ENCODE measurements at regions not wholly inside any gene's neighbourhood (a gene's known extent, or its start where the extent isn't known, plus 50 kb on each side); places are given as distances from the start of the nearest gene placed in this dataset.

DNA sequence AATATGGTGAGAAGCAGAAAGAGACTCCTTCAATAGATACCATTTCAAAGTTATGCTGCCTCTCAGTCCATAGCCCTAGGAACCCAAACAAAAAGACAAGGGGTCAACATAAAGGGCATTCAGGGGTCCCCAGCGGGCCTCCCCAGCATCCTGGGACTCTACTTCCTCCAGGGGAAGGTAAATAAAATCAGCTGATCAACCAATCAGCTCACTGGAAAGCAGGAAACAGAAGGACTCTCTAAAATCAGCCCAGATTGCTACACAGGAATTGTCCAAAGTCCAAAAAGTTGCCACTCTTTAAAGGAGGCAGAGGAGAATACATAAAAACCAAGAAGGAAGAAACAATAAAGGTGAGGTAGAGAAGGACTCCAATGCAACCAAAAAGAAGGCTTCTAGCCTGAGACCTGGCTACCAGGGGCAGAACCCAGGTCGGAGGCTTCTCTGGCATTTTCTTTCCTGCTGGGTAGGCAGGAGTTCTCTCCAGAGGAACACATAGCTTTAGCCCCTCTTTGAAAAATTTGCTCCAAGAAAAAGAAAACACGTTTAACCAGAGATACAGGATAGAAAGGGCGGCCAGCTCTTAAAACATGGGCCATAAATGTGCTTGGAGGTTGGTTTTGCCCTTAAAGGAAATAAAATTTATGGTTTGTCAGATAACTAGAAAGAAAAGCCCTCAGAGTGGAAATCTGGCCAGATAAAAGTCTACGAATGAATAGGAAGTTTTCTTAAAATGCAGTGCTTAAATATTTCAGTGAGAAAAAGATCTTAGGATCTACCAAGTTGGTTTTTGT lies 404.6 kb downstream of the SOX9 start:
- ChIA-PET POLR2A (no interaction called here), CTCF (no interaction called here)
- H3K9me3 Mint-ChIP-seq (ENCODE audit: unreplicated experiment), result no peaks in the 10 kb centered on the region
- no peaks in the 10 kb centered on the region for H3K27me3 Mint-ChIP-seq (ENCODE audit: insufficient read depth, unreplicated experiment)
- TF ChIP-seq, protein P1, sequence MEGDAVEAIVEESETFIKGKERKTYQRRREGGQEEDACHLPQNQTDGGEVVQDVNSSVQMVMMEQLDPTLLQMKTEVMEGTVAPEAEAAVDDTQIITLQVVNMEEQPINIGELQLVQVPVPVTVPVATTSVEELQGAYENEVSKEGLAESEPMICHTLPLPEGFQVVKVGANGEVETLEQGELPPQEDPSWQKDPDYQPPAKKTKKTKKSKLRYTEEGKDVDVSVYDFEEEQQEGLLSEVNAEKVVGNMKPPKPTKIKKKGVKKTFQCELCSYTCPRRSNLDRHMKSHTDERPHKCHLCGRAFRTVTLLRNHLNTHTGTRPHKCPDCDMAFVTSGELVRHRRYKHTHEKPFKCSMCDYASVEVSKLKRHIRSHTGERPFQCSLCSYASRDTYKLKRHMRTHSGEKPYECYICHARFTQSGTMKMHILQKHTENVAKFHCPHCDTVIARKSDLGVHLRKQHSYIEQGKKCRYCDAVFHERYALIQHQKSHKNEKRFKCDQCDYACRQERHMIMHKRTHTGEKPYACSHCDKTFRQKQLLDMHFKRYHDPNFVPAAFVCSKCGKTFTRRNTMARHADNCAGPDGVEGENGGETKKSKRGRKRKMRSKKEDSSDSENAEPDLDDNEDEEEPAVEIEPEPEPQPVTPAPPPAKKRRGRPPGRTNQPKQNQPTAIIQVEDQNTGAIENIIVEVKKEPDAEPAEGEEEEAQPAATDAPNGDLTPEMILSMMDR (IDR thresholded peaks at IDR 0.05; ENCODE audit: unreplicated experiment), result no peak
- no peak for DNase-seq (ENCODE audit: unreplicated experiment)
- intact Hi-C loops (cut with micrococcal nuclease), result no loop called here
- no TSS peak for BruUV-seq (replicated peaks)
- H3K4me1 Mint-ChIP-seq (ENCODE audit: insufficient read depth, unreplicated experiment), result peaks cover 39% of the 10 kb centered on the region
- H3K36me3 Mint-ChIP-seq (ENCODE audit: insufficient read depth, unreplicated experiment), result peaks cover 47% of the 10 kb centered on the region
- peak overlapping the region; percentile 14 for H3K27ac Mint-ChIP-seq (ENCODE audit: low read depth, unreplicated experiment)
- H3K4me3 Mint-ChIP-seq (ENCODE audit: unreplicated experiment), result no peak overlapping the region

DNA sequence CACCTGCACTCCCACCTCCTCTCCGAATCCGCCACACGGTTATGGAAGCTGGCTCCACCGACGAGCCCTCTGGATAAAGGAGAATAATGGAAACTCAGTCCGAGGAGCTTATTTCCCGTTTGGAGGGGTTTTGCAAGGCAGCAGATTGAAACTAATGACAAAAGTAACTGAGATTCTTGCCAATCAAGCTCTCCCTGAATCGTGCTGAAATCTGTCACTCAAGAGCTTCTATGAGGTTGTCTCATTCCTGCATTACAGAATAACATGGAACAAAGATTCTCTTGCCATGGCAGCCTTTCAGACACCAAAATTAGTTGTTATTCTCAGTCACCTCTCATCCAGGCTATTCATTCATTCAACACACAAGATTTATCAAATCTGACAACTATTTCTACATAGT lies 405.9 kb downstream of the SOX9 start:
- no peak for DNase-seq (ENCODE audit: unreplicated experiment)
- Mint-ChIP-seq H3K9me3 (ENCODE audit: unreplicated experiment) (no peaks in the 10 kb centered on the region), H3K27me3 (ENCODE audit: insufficient read depth, unreplicated experiment) (no peaks in the 10 kb centered on the region), H3K4me3 (ENCODE audit: unreplicated experiment) (no peak overlapping the region), H3K27ac (ENCODE audit: low read depth, unreplicated experiment) (no peak overlapping the region), H3K4me1 (ENCODE audit: insufficient read depth, unreplicated experiment) (peaks cover 42% of the 10 kb centered on the region), H3K36me3 (ENCODE audit: insufficient read depth, unreplicated experiment) (peaks cover 35% of the 10 kb centered on the region)
- BruUV-seq (replicated peaks), result no TSS peak
- intact Hi-C loops (cut with micrococcal nuclease), result no loop called here
- CTCF ChIA-PET, result interaction anchor here (0.6 kb wide), 1 partner anchor 94 kb away, joined by 3 read pairs; no protein-coding TSS in a partner anchor
- TF ChIP-seq, protein P1 (IDR thresholded peaks at IDR 0.05; ENCODE audit: unreplicated experiment), result no peak
- POLR2A ChIA-PET, result interaction anchor here (0.6 to 1.3 kb wide), 3 partner anchors 10 to 62 kb away, joined by 3 to 4 read pairs (median 3); no protein-coding TSS in a partner anchor

GRCh38 chr17:72527789-72528188 lies 407.0 kb downstream of the SOX9 start:
- Mint-ChIP-seq H3K27ac (ENCODE audit: low read depth, unreplicated experiment) (no peak overlapping the region), H3K27me3 (ENCODE audit: insufficient read depth, unreplicated experiment) (no peaks in the 10 kb centered on the region), H3K36me3 (ENCODE audit: insufficient read depth, unreplicated experiment) (peaks cover 33% of the 10 kb centered on the region), H3K4me3 (ENCODE audit: unreplicated experiment) (no peak overlapping the region), H3K9me3 (ENCODE audit: unreplicated experiment) (no peaks in the 10 kb centered on the region), H3K4me1 (ENCODE audit: insufficient read depth, unreplicated experiment) (peaks cover 46% of the 10 kb centered on the region)
- DNase-seq (ENCODE audit: unreplicated experiment), result no peak
- no TSS peak for BruUV-seq (replicated peaks)
- ChIA-PET POLR2A (no interaction called here), CTCF (interaction anchor here (0.6 to 3.4 kb wide), 3 partner anchors 12 to 345 kb away, joined by 3 to 16 read pairs (median 4); no protein-coding TSS in a partner anchor)
- intact Hi-C loops (cut with micrococcal nuclease), result no loop called here
- TF ChIP-seq, protein P1 (IDR thresholded peaks at IDR 0.05; ENCODE audit: unreplicated experiment), result no peak

GRCh38 chr17:72528683-72529082 lies 407.9 kb downstream of the SOX9 start:
- CTCF ChIA-PET, result interaction anchor here (0.6 to 3.4 kb wide), 3 partner anchors 11 to 346 kb away, joined by 3 to 16 read pairs (median 4); no protein-coding TSS in a partner anchor

More at GRCh38 chr17:72528683-72529082, 407.9 kb downstream of the SOX9 start:
- no peak overlapping the region for H3K4me3 Mint-ChIP-seq (ENCODE audit: unreplicated experiment)
- H3K27ac Mint-ChIP-seq (ENCODE audit: low read depth, unreplicated experiment), result no peak overlapping the region
- H3K4me1 Mint-ChIP-seq (ENCODE audit: insufficient read depth, unreplicated experiment), result peaks cover 46% of the 10 kb centered on the region
- H3K36me3 Mint-ChIP-seq (ENCODE audit: insufficient read depth, unreplicated experiment), result peaks cover 41% of the 10 kb centered on the region
- BruUV-seq (replicated peaks), result no TSS peak
- POLR2A ChIA-PET, result no interaction called here
- intact Hi-C loops (cut with micrococcal nuclease), result no loop called here
- no peaks in the 10 kb centered on the region for H3K9me3 Mint-ChIP-seq (ENCODE audit: unreplicated experiment)
- TF ChIP-seq, protein P1 (IDR thresholded peaks at IDR 0.05; ENCODE audit: unreplicated experiment), result no peak
- no peaks in the 10 kb centered on the region for H3K27me3 Mint-ChIP-seq (ENCODE audit: insufficient read depth, unreplicated experiment)
- no peak for DNase-seq (ENCODE audit: unreplicated experiment)
